ENCODE measurements at regions not wholly inside any gene's neighbourhood (a gene's known extent, or its start where the extent isn't known, plus 50 kb on each side); places are given as distances from the start of the nearest gene placed in this dataset.
A peak's percentile ranks its signal among the peaks of the same experiment; 100 is the strongest.
"Not testable (repeated sequence)": the region's sequence is repeated elsewhere in the genome, so short reads cannot be mapped to it uniquely, and the experiment has no call there.

GRCh38 chr13:44840131-44840530 is 149.1 kb downstream of the NUFIP1 start:
- Histone ChIP-seq H3K4me1 (replicated peaks) (peaks cover 60% of the 10 kb centered on the region), H3K27me3 (replicated peaks) (no peaks in the 10 kb centered on the region), H3K36me3 (no peaks in the 10 kb centered on the region), H3K27ac (peak overlapping the region; percentile 27), H3K4me3 (no peak overlapping the region), H3K9me3 (replicated peaks) (no peaks in the 10 kb centered on the region)
- no peak for DNase-seq (ENCODE audit: low read depth in 1 of 2, low spot score in 2 of 2)

- Histone ChIP-seq H3K4me3 (no peak overlapping the region), H3K4me1 (replicated peaks) (peaks cover 44% of the 10 kb centered on the region), H3K27me3 (replicated peaks) (no peaks in the 10 kb centered on the region), H3K9me3 (replicated peaks) (no peaks in the 10 kb centered on the region), H3K36me3 (no peaks in the 10 kb centered on the region), H3K27ac (peak overlapping the region; percentile 67)
- DNase-seq (ENCODE audit: low read depth in 1 of 2, low spot score in 2 of 2) = peak in 1 of 2 experiments; percentile 70
Observed at GRCh38 chr13:44837250-44837649, 152.0 kb downstream of the NUFIP1 start.

GRCh38 chr13:44834404-44834803 is 154.9 kb downstream of the NUFIP1 start:
- Histone ChIP-seq H3K27me3 (replicated peaks) (no peaks in the 10 kb centered on the region), H3K36me3 (no peaks in the 10 kb centered on the region), H3K27ac (no peak overlapping the region), H3K9me3 (replicated peaks) (no peaks in the 10 kb centered on the region), H3K4me1 (replicated peaks) (peaks cover 19% of the 10 kb centered on the region), H3K4me3 (no peak overlapping the region)
- DNase-seq (ENCODE audit: low read depth in 1 of 2, low spot score in 2 of 2) = no peak

GRCh38 chr13:44833626-44834025 is 155.6 kb downstream of the NUFIP1 start:
- Histone ChIP-seq H3K27ac (no peak overlapping the region), H3K36me3 (no peaks in the 10 kb centered on the region), H3K9me3 (replicated peaks) (no peaks in the 10 kb centered on the region), H3K4me1 (replicated peaks) (peaks cover 15% of the 10 kb centered on the region), H3K27me3 (replicated peaks) (no peaks in the 10 kb centered on the region), H3K4me3 (no peak overlapping the region)
- no peak for DNase-seq (ENCODE audit: low read depth in 1 of 2, low spot score in 2 of 2)

GRCh38 chr13:44833139-44833538 is 156.1 kb downstream of the NUFIP1 start:
- no peak for DNase-seq (ENCODE audit: low read depth in 1 of 2, low spot score in 2 of 2)
- Histone ChIP-seq H3K4me3 (no peak overlapping the region), H3K4me1 (replicated peaks) (peaks cover 15% of the 10 kb centered on the region), H3K9me3 (replicated peaks) (no peaks in the 10 kb centered on the region), H3K27me3 (replicated peaks) (no peaks in the 10 kb centered on the region), H3K36me3 (no peaks in the 10 kb centered on the region), H3K27ac (no peak overlapping the region)

- Histone ChIP-seq H3K4me3 (no peak overlapping the region), H3K27me3 (replicated peaks) (no peaks in the 10 kb centered on the region), H3K27ac (no peak overlapping the region), H3K4me1 (replicated peaks) (peaks cover 20% of the 10 kb centered on the region), H3K36me3 (no peaks in the 10 kb centered on the region), H3K9me3 (replicated peaks) (no peaks in the 10 kb centered on the region)
- DNase-seq (ENCODE audit: low read depth in 1 of 2, low spot score in 2 of 2) = no peak
Observed at GRCh38 chr13:44826591-44827350, 162.5 kb downstream of the NUFIP1 start.

- no peak for DNase-seq (ENCODE audit: low read depth in 1 of 2, low spot score in 2 of 2)
- Histone ChIP-seq H3K9me3 (replicated peaks) (no peaks in the 10 kb centered on the region), H3K27me3 (replicated peaks) (no peaks in the 10 kb centered on the region), H3K4me1 (replicated peaks) (peaks cover 27% of the 10 kb centered on the region), H3K4me3 (no peak overlapping the region), H3K27ac (no peak overlapping the region), H3K36me3 (no peaks in the 10 kb centered on the region)
Observed at GRCh38 chr13:44825953-44826352, 163.3 kb downstream of the NUFIP1 start.

- H3K36me3 ChIP-seq; H3K27me3 ChIP-seq (replicated peaks); H3K4me3 ChIP-seq; DNase-seq (ENCODE audit: low read depth in 1 of 2, low spot score in 2 of 2); H3K9me3 ChIP-seq (replicated peaks): not testable (repeated sequence)
- H3K27ac ChIP-seq = peak overlapping the region; percentile 57; the same call in 1 of the 2 replicates
- peaks cover 49% of the 10 kb centered on the region for H3K4me1 ChIP-seq (replicated peaks)
Observed at GRCh38 chr13:44823555-44823954, 165.7 kb downstream of the NUFIP1 start.

GRCh38 chr13:44822291-44822690 is 167.0 kb downstream of the NUFIP1 start:
- H3K27ac ChIP-seq = peak overlapping the region; percentile 57
- no peaks in the 10 kb centered on the region for H3K36me3 ChIP-seq
- H3K4me3 ChIP-seq = peak overlapping the region; percentile 2
- H3K4me1 ChIP-seq (replicated peaks) = peaks cover 58% of the 10 kb centered on the region
- peak; percentile 83 to 85 for DNase-seq (ENCODE audit: low read depth in 1 of 2, low spot score in 2 of 2)
- H3K9me3 ChIP-seq (replicated peaks) = no peaks in the 10 kb centered on the region
- H3K27me3 ChIP-seq (replicated peaks) = no peaks in the 10 kb centered on the region

GRCh38 chr13:44819772-44820171 is 169.5 kb downstream of the NUFIP1 start:
- Histone ChIP-seq H3K9me3 (replicated peaks) (no peaks in the 10 kb centered on the region), H3K4me3 (no peak overlapping the region), H3K36me3 (no peaks in the 10 kb centered on the region), H3K27me3 (replicated peaks) (no peaks in the 10 kb centered on the region), H3K27ac (peak overlapping the region; percentile 56), H3K4me1 (replicated peaks) (peaks cover 76% of the 10 kb centered on the region)
- peak in 1 of 2 experiments; percentile 49 for DNase-seq (ENCODE audit: low read depth in 1 of 2, low spot score in 2 of 2)

- Histone ChIP-seq H3K27me3 (replicated peaks) (no peaks in the 10 kb centered on the region), H3K36me3 (no peaks in the 10 kb centered on the region), H3K27ac (peak overlapping the region; percentile 56), H3K9me3 (replicated peaks) (no peaks in the 10 kb centered on the region), H3K4me3 (no peak overlapping the region), H3K4me1 (replicated peaks) (peaks cover 74% of the 10 kb centered on the region)
- DNase-seq (ENCODE audit: low read depth in 1 of 2, low spot score in 2 of 2) = no peak
Observed at GRCh38 chr13:44819245-44819644, 170.0 kb downstream of the NUFIP1 start.

- H3K27me3 ChIP-seq (replicated peaks) = no peaks in the 10 kb centered on the region
- no peak overlapping the region for H3K4me3 ChIP-seq
- peaks cover 68% of the 10 kb centered on the region for H3K4me1 ChIP-seq (replicated peaks)
- H3K9me3 ChIP-seq (replicated peaks) = no peaks in the 10 kb centered on the region
- no peak overlapping the region for H3K27ac ChIP-seq
- no peaks in the 10 kb centered on the region for H3K36me3 ChIP-seq
- no peak for DNase-seq (ENCODE audit: low read depth in 1 of 2, low spot score in 2 of 2)
Observed at GRCh38 chr13:44818428-44818827, 170.8 kb downstream of the NUFIP1 start.

GRCh38 chr13:44818016-44818415 is 171.3 kb downstream of the NUFIP1 start:
- no peaks in the 10 kb centered on the region for H3K9me3 ChIP-seq (replicated peaks)
- no peak overlapping the region for H3K27ac ChIP-seq
- H3K4me3 ChIP-seq = no peak overlapping the region
- H3K27me3 ChIP-seq (replicated peaks) = no peaks in the 10 kb centered on the region
- H3K36me3 ChIP-seq = no peaks in the 10 kb centered on the region
- DNase-seq (ENCODE audit: low read depth in 1 of 2, low spot score in 2 of 2) = no peak
- H3K4me1 ChIP-seq (replicated peaks) = peaks cover 64% of the 10 kb centered on the region

- no peak overlapping the region for H3K4me3 ChIP-seq
- no peaks in the 10 kb centered on the region for H3K27me3 ChIP-seq (replicated peaks)
- H3K4me1 ChIP-seq (replicated peaks) = peaks cover 59% of the 10 kb centered on the region
- DNase-seq (ENCODE audit: low read depth in 1 of 2, low spot score in 2 of 2) = no peak
- H3K9me3 ChIP-seq (replicated peaks) = no peaks in the 10 kb centered on the region
- no peaks in the 10 kb centered on the region for H3K36me3 ChIP-seq
- no peak overlapping the region for H3K27ac ChIP-seq
Observed at GRCh38 chr13:44817131-44817671, 172.1 kb downstream of the NUFIP1 start.
